ENCODE measurements at regions not wholly inside any gene's neighbourhood (a gene's known extent, or its start where the extent isn't known, plus 50 kb on each side); places are given as distances from the start of the nearest gene placed in this dataset.
"Not testable (repeated sequence)": the region's sequence is repeated elsewhere in the genome, so short reads cannot be mapped to it uniquely, and the experiment has no call there.

DNA sequence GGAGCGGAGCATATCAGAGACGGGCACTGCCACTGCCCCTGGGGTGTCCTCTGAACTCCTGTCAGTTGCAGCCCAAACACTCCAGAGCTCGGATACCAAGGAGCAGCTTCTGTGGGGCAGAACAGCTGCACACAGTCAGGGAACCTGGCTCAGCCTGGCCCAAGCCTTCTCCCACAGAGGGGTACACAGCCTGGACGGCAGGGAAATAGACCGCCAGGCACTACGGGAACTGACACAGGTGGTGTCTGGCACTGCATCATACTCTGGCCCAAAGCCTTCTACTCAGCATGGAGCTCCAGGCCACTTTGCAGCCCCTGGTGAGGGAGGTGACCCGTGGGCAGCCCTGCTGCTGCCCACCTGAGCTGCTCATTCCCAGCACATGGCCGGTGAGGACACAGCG is 204.5 kb downstream of the CEP170 start:
- H3K36me3 Mint-ChIP-seq (ENCODE audit: insufficient read depth, unreplicated experiment); H3K9me3 ChIP-seq; H3K4me3 Mint-ChIP-seq (ENCODE audit: unreplicated experiment); DNase-seq; POLR2A ChIA-PET; BruUV-seq (replicated peaks); H3K4me1 Mint-ChIP-seq (ENCODE audit: low read depth, unreplicated experiment); CTCF ChIA-PET; H3K27me3 Mint-ChIP-seq (ENCODE audit: insufficient read depth, unreplicated experiment); H3K9me3 Mint-ChIP-seq (ENCODE audit: unreplicated experiment); H3K27ac Mint-ChIP-seq (ENCODE audit: unreplicated experiment); H3K4me1 ChIP-seq; H3K27me3 ChIP-seq (replicated peaks; ENCODE audit: control insufficient read depth, insufficient read depth, low read length); H3K4me3 ChIP-seq (ENCODE audit: low read depth, low read length); H3K36me3 ChIP-seq (ENCODE audit: control insufficient read depth, insufficient read depth, low read length): not testable (repeated sequence)
- intact Hi-C loops (cut with micrococcal nuclease; ENCODE audit: unreplicated experiment): loop anchor here (10.0 kb wide), 1 partner anchor 274 kb away; no protein-coding TSS in a partner anchor

GRCh38 chr1:243049716-243050115 is 205.4 kb downstream of the CEP170 start:
- H3K36me3 ChIP-seq (ENCODE audit: control insufficient read depth, insufficient read depth, low read length); H3K27me3 Mint-ChIP-seq (ENCODE audit: insufficient read depth, unreplicated experiment); H3K4me1 ChIP-seq; H3K9me3 ChIP-seq; DNase-seq; H3K9me3 Mint-ChIP-seq (ENCODE audit: unreplicated experiment); BruUV-seq (replicated peaks); H3K36me3 Mint-ChIP-seq (ENCODE audit: insufficient read depth, unreplicated experiment); H3K4me3 ChIP-seq (ENCODE audit: low read depth, low read length); H3K27me3 ChIP-seq (replicated peaks; ENCODE audit: control insufficient read depth, insufficient read depth, low read length); POLR2A ChIA-PET; H3K27ac Mint-ChIP-seq (ENCODE audit: unreplicated experiment); H3K4me3 Mint-ChIP-seq (ENCODE audit: unreplicated experiment); H3K4me1 Mint-ChIP-seq (ENCODE audit: low read depth, unreplicated experiment); CTCF ChIA-PET: not testable (repeated sequence)
- intact Hi-C loops (cut with micrococcal nuclease; ENCODE audit: unreplicated experiment): loop anchor here (10.0 kb wide), 1 partner anchor 275 kb away; no protein-coding TSS in a partner anchor

DNA sequence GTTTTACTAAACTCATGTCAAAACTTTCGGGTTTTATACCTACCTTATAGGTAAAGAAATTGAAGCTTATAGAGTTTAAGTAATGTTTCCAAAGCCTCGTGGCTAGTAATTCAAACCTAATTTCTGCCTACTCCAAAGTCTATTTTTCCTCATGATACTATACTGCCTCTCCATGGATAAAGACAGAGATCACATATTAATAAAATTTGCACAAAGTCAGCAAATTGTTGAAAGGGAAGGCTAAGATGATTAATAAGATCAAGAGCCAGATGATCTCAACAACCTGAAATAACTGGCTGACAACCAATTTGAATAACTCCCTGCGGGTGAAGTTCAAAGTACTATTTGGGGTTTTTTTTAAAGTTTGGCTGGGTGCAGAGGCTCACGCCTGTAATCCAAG is 233.7 kb downstream of the CEP170 start:
- CTCF ChIA-PET; POLR2A ChIA-PET; H3K4me1 Mint-ChIP-seq (ENCODE audit: low read depth, unreplicated experiment); H3K9me3 ChIP-seq; BruUV-seq (replicated peaks); DNase-seq; H3K4me3 ChIP-seq (ENCODE audit: low read depth, low read length); H3K36me3 Mint-ChIP-seq (ENCODE audit: insufficient read depth, unreplicated experiment); H3K9me3 Mint-ChIP-seq (ENCODE audit: unreplicated experiment); H3K27me3 Mint-ChIP-seq (ENCODE audit: insufficient read depth, unreplicated experiment); H3K27me3 ChIP-seq (replicated peaks; ENCODE audit: control insufficient read depth, insufficient read depth, low read length); H3K4me1 ChIP-seq; H3K27ac Mint-ChIP-seq (ENCODE audit: unreplicated experiment); H3K36me3 ChIP-seq (ENCODE audit: control insufficient read depth, insufficient read depth, low read length); H3K4me3 Mint-ChIP-seq (ENCODE audit: unreplicated experiment): not testable (repeated sequence)
- intact Hi-C loops (cut with micrococcal nuclease; ENCODE audit: unreplicated experiment): loop anchor here (10.0 kb wide), 1 partner anchor 557 kb away; no protein-coding TSS in a partner anchor

GRCh38 chr1:243019030-243019635 is 235.9 kb downstream of the CEP170 start:
- H3K27me3 Mint-ChIP-seq (ENCODE audit: insufficient read depth, unreplicated experiment); POLR2A ChIA-PET; H3K36me3 ChIP-seq (ENCODE audit: control insufficient read depth, insufficient read depth, low read length); H3K36me3 Mint-ChIP-seq (ENCODE audit: insufficient read depth, unreplicated experiment); H3K9me3 ChIP-seq; H3K27ac Mint-ChIP-seq (ENCODE audit: unreplicated experiment); BruUV-seq (replicated peaks); H3K4me1 ChIP-seq; H3K4me3 Mint-ChIP-seq (ENCODE audit: unreplicated experiment); H3K9me3 Mint-ChIP-seq (ENCODE audit: unreplicated experiment); intact Hi-C loops (cut with micrococcal nuclease; ENCODE audit: unreplicated experiment); H3K27me3 ChIP-seq (replicated peaks; ENCODE audit: control insufficient read depth, insufficient read depth, low read length); H3K4me3 ChIP-seq (ENCODE audit: low read depth, low read length); H3K4me1 Mint-ChIP-seq (ENCODE audit: low read depth, unreplicated experiment): not testable (repeated sequence)
- CTCF ChIA-PET: interaction anchor here (0.6 kb wide), 1 partner anchor 999 kb away, joined by 4 read pairs; no protein-coding TSS in a partner anchor
- peak; percentile 70 to 76 for DNase-seq

DNA sequence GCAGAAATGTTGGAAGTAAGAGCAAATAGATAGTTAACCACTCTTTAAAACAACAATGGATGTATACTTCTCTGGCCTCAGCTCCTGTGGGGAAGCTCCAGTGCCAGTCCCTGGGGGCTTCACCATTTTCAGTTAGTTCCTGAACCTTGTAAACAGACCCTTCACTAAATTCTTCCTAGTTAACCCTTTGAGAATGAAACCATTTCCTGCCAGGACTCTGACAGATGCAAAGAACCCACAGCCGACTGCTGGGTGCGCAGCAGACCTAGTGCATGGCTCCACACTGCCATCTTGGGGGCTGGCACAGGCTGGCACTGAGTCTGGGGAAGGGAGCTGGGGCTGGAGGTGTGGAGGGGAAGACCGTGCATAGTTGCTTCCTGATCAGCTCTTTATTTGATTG is 244.4 kb downstream of the CEP170 start:
- H3K27me3 Mint-ChIP-seq (ENCODE audit: insufficient read depth, unreplicated experiment); H3K9me3 ChIP-seq; H3K27me3 ChIP-seq (replicated peaks; ENCODE audit: control insufficient read depth, insufficient read depth, low read length); DNase-seq; H3K4me1 Mint-ChIP-seq (ENCODE audit: low read depth, unreplicated experiment); H3K9me3 Mint-ChIP-seq (ENCODE audit: unreplicated experiment); POLR2A ChIA-PET; H3K4me3 ChIP-seq (ENCODE audit: low read depth, low read length); H3K36me3 Mint-ChIP-seq (ENCODE audit: insufficient read depth, unreplicated experiment); H3K27ac Mint-ChIP-seq (ENCODE audit: unreplicated experiment); H3K4me3 Mint-ChIP-seq (ENCODE audit: unreplicated experiment); intact Hi-C loops (cut with micrococcal nuclease; ENCODE audit: unreplicated experiment); H3K4me1 ChIP-seq; CTCF ChIA-PET; H3K36me3 ChIP-seq (ENCODE audit: control insufficient read depth, insufficient read depth, low read length); BruUV-seq (replicated peaks): not testable (repeated sequence)

DNA sequence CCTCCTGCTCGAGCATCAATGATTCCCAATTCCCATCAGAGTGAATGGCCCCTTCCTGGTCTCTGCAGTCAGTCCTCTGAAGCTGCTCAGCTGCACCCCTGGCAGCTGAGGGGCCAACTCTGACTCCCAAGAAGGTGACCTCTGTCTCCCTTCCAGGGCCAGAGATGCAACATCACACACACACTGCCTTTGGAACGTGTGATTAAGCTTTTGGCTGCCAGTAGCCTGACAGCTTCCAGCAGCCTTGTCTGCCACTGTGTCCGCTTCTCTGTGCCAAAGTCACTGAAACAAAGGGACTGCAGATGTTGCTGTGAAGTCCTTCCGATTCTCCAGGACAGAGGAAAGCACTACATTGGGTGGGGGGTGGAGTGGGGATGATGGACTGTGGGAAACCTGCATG is 254.1 kb downstream of the CEP170 start:
- H3K4me3 ChIP-seq (ENCODE audit: low read depth, low read length); BruUV-seq (replicated peaks); H3K36me3 ChIP-seq (ENCODE audit: control insufficient read depth, insufficient read depth, low read length); CTCF ChIA-PET; H3K4me1 ChIP-seq; H3K9me3 ChIP-seq; intact Hi-C loops (cut with micrococcal nuclease; ENCODE audit: unreplicated experiment); POLR2A ChIA-PET; H3K36me3 Mint-ChIP-seq (ENCODE audit: insufficient read depth, unreplicated experiment); H3K4me3 Mint-ChIP-seq (ENCODE audit: unreplicated experiment); H3K9me3 Mint-ChIP-seq (ENCODE audit: unreplicated experiment); H3K27ac Mint-ChIP-seq (ENCODE audit: unreplicated experiment); H3K4me1 Mint-ChIP-seq (ENCODE audit: low read depth, unreplicated experiment); H3K27me3 ChIP-seq (replicated peaks; ENCODE audit: control insufficient read depth, insufficient read depth, low read length); DNase-seq; H3K27me3 Mint-ChIP-seq (ENCODE audit: insufficient read depth, unreplicated experiment): not testable (repeated sequence)

GRCh38 chr1:242992776-242993175 is 262.3 kb downstream of the CEP170 start:
- H3K27me3 ChIP-seq (replicated peaks; ENCODE audit: control insufficient read depth, insufficient read depth, low read length); H3K4me3 ChIP-seq (ENCODE audit: low read depth, low read length); CTCF ChIA-PET; POLR2A ChIA-PET; H3K36me3 ChIP-seq (ENCODE audit: control insufficient read depth, insufficient read depth, low read length); H3K4me3 Mint-ChIP-seq (ENCODE audit: unreplicated experiment); H3K27ac Mint-ChIP-seq (ENCODE audit: unreplicated experiment); DNase-seq; intact Hi-C loops (cut with micrococcal nuclease; ENCODE audit: unreplicated experiment); H3K4me1 ChIP-seq; BruUV-seq (replicated peaks); H3K9me3 Mint-ChIP-seq (ENCODE audit: unreplicated experiment); H3K4me1 Mint-ChIP-seq (ENCODE audit: low read depth, unreplicated experiment); H3K9me3 ChIP-seq; H3K36me3 Mint-ChIP-seq (ENCODE audit: insufficient read depth, unreplicated experiment); H3K27me3 Mint-ChIP-seq (ENCODE audit: insufficient read depth, unreplicated experiment): not testable (repeated sequence)

Measured in Caco-2 (cell line).